OCI-M2 (cell line): ENCODE measurements at regions not wholly inside any gene's neighbourhood (a gene's known extent, or its start where the extent isn't known, plus 50 kb on each side); places are given as distances from the start of the nearest gene placed in this dataset.
"Not testable (repeated sequence)": the region's sequence is repeated elsewhere in the genome, so short reads cannot be mapped to it uniquely, and the experiment has no call there.

ENCODE experiments used
- DNase-seq: peaks from one replicate; lab custom pipeline; 2025; ENCODE audit not compliant: unreplicated experiment; lab: John Stamatoyannopoulos, UW

- no peak for DNase-seq
These were observed 50.4 kb upstream of the PRSS23 start for GRCh38 chr11:86749821-86750401.

GRCh38 chr11:86749376-86749775 lies 51.0 kb upstream of the PRSS23 start:
- no peak for DNase-seq

- DNase-seq: no peak
These were observed 52.0 kb upstream of the PRSS23 start for GRCh38 chr11:86748296-86748695.

- no peak for DNase-seq
These were observed 52.5 kb upstream of the PRSS23 start for GRCh38 chr11:86747801-86748200.

- no peak for DNase-seq
These were observed 53.8 kb upstream of the PRSS23 start for GRCh38 chr11:86746514-86746913.

GRCh38 chr11:86745571-86745970 lies 54.8 kb upstream of the PRSS23 start:
- DNase-seq: no peak

GRCh38 chr11:86743223-86744118 lies 56.9 kb upstream of the PRSS23 start:
- peak; percentile 64 for DNase-seq

GRCh38 chr11:86741839-86742805 lies 58.2 kb upstream of the PRSS23 start:
- DNase-seq: no peak

- no peak for DNase-seq
These were observed 58.9 kb upstream of the PRSS23 start for GRCh38 chr11:86741484-86741835.

- no peak for DNase-seq
These were observed 59.5 kb upstream of the PRSS23 start for GRCh38 chr11:86740628-86741483.

- DNase-seq: no peak
These were observed 61.8 kb upstream of the PRSS23 start for GRCh38 chr11:86738568-86738967.

- DNase-seq: no peak
These were observed 62.6 kb upstream of the PRSS23 start for GRCh38 chr11:86737737-86738136.

- no peak for DNase-seq
These were observed 63.1 kb upstream of the PRSS23 start for GRCh38 chr11:86737230-86737629.

GRCh38 chr11:86736291-86737143 lies 63.8 kb upstream of the PRSS23 start:
- DNase-seq: no peak

GRCh38 chr11:86735451-86736290 lies 63.3 kb upstream of the ME3 start:
- DNase-seq: no peak

GRCh38 chr11:86732739-86733138 lies 60.3 kb upstream of the ME3 start:
- not testable (repeated sequence) for DNase-seq

- not testable (repeated sequence) for DNase-seq
These were observed 59.9 kb upstream of the ME3 start for GRCh38 chr11:86732286-86732685.

- not testable (repeated sequence) for DNase-seq
These were observed 57.2 kb upstream of the ME3 start for GRCh38 chr11:86729576-86729975.

GRCh38 chr11:86728562-86728961 lies 56.1 kb upstream of the ME3 start:
- DNase-seq: no peak
